Cardiac muscle cell (in vitro differentiated cells and primary cell): ENCODE measurements at regions not wholly inside any gene's neighbourhood (a gene's known extent, or its start where the extent isn't known, plus 50 kb on each side); places are given as distances from the start of the nearest gene placed in this dataset.

ENCODE experiments used
- DNase-seq, 2 donors: peaks; one replicate each; pipeline versions ENCODE4 v3.0.0 to v3.0.0-alpha.2; 2010 to 2017; ENCODE audit warnings: low read depth in 1 of 2, low spot score in 1 of 2
- H3K27ac ChIP-seq: fragments of 200-600 bp; sonication (generic); 2 replicates; pipeline ENCODE4 v1.5.1; 2016
- H3K27me3 ChIP-seq: fragments of 200-600 bp; sonication (generic); 2 replicates; pipeline ENCODE4 v1.6.0; 2016; ENCODE audit warnings: control low read depth
- H3K36me3 ChIP-seq: fragments of 200-600 bp; sonication (generic); 2 replicates; pipeline ENCODE4 v1.5.1; 2016; ENCODE audit warnings: control low read depth
- H3K4me1 ChIP-seq: fragments of 200-600 bp; sonication (generic); 2 replicates; pipeline ENCODE4 v1.8.1; 2017; ENCODE audit warnings: low read depth, mild to moderate bottlenecking, mixed run types
- H3K4me3 ChIP-seq: fragments of 200-600 bp; sonication (generic); 2 replicates; pipeline ENCODE4 v1.5.1; 2016; ENCODE audit warnings: mild to moderate bottlenecking
- H3K9me3 ChIP-seq: fragments of 200-600 bp; sonication (generic); 2 replicates; pipeline ENCODE4 v1.5.1; 2017; ENCODE audit warnings: low read depth, mild to moderate bottlenecking, control low read depth
- TF ChIP-seq, protein P1 (sequence below): IDR thresholded peaks from 2 replicates; pipeline ENCODE4 v1.5.1; 2012; ENCODE audit warnings: low read depth, mild to moderate bottlenecking, low read length

- Histone ChIP-seq H3K9me3 (no peaks in the 10 kb centered on the region), H3K27ac (no peak overlapping the region), H3K36me3 (no peaks in the 10 kb centered on the region), H3K27me3 (peaks cover 7% of the 10 kb centered on the region), H3K4me3 (no peak overlapping the region), H3K4me1 (no peaks in the 10 kb centered on the region)
- TF ChIP-seq, protein P1, sequence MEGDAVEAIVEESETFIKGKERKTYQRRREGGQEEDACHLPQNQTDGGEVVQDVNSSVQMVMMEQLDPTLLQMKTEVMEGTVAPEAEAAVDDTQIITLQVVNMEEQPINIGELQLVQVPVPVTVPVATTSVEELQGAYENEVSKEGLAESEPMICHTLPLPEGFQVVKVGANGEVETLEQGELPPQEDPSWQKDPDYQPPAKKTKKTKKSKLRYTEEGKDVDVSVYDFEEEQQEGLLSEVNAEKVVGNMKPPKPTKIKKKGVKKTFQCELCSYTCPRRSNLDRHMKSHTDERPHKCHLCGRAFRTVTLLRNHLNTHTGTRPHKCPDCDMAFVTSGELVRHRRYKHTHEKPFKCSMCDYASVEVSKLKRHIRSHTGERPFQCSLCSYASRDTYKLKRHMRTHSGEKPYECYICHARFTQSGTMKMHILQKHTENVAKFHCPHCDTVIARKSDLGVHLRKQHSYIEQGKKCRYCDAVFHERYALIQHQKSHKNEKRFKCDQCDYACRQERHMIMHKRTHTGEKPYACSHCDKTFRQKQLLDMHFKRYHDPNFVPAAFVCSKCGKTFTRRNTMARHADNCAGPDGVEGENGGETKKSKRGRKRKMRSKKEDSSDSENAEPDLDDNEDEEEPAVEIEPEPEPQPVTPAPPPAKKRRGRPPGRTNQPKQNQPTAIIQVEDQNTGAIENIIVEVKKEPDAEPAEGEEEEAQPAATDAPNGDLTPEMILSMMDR = no peak
- no peak for DNase-seq
Observed at GRCh38 chr6:168887621-168888020, 366.0 kb downstream of the THBS2 start.

DNA sequence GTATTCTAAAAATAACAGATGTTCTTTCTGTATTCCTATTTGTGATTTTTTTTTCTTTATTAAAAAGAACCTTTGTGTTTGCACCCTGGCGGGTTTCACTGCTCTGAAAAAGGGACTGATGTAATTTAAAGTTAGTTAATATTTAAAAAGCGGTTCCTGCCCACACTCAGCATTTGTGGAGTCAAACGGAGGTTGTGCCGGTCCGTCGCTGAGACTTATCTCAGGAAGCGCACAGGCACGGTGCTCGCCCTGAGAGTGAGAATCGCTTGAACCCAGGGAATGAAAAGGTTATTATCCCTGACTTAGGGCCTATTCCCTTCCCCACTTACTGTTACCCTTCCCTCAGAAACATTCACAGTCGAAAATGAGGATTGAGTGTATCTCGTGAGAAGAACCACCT, 366.7 kb downstream of the THBS2 start:
- TF ChIP-seq, protein P1 = no peak
- no peaks in the 10 kb centered on the region for H3K9me3 ChIP-seq
- no peak overlapping the region for H3K27ac ChIP-seq
- no peak overlapping the region for H3K4me3 ChIP-seq
- no peak for DNase-seq
- no peaks in the 10 kb centered on the region for H3K4me1 ChIP-seq
- peaks cover 9% of the 10 kb centered on the region for H3K27me3 ChIP-seq
- H3K36me3 ChIP-seq = no peaks in the 10 kb centered on the region

DNA sequence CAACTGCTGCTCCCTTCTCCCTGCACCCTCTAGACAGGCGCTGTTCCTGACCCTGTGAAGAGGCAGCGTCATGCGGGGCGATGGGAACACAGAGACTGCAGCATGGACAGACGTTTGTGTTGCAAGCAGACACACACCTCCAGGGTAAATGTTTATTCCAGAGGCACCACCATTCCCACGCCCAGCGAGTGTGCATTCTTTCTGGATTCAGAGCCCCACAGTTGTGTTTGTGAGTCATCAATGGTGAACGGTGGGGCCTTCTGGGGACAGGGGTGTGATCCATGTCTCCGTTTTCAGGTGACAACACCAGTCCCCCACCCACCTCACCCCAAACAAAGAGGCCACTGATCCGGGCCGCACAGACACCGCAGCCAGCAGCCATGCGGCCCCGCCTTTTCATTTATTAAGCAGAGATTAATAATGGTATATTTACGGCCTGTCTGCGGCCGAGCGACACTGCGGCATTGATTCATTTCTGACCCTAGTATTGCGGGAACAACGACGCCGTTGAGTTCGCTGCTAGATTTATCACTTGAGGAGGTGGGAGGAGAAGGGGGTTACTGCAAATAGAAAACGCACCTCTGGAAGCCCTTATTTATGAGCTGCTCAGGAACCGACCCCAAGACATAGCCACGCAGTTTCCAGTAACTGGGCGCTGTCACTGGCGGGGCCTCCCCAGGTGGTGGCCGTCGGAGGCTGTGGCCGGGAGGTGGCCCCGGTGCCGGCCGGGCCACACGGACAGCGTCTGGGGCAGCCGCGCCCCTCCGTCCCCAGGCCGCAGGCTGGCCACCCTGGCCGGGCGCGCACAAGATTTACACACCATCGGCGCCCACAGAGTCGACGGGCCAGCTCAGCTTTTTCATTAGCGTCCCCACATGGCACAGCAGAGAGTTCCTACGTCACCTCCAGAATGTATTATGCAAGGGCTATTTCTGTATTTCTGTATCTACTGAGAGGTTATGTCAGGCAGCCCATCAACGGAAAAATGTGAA, 367.6 kb downstream of the THBS2 start:
- no peak for DNase-seq
- peaks cover 9% of the 10 kb centered on the region for H3K27me3 ChIP-seq
- H3K27ac ChIP-seq = no peak overlapping the region
- TF ChIP-seq, protein P1 = no peak
- H3K36me3 ChIP-seq = no peaks in the 10 kb centered on the region
- H3K4me3 ChIP-seq = no peak overlapping the region
- no peaks in the 10 kb centered on the region for H3K4me1 ChIP-seq
- H3K9me3 ChIP-seq = no peaks in the 10 kb centered on the region

DNA sequence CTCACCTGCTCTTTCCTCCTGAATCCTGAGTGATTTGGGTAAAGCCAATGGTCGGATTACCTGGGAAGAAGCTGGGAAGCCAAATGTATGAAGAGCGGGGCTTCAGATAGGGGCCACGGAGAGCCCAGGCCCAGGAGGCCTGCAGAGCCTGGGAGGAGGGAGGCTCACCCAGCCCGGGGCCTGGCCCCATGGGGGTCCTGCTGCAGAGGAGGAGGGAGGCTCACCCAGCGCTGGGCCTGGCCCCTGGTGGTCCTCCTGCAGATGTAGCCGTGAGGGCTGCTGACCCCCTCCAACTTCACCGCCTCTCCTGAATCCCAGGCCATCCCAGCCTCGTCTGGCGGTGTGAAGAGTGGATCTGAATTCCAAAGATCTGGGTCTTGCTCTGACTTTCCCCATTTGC, 368.4 kb downstream of the THBS2 start:
- Histone ChIP-seq H3K36me3 (no peaks in the 10 kb centered on the region), H3K9me3 (no peaks in the 10 kb centered on the region), H3K4me3 (no peak overlapping the region), H3K4me1 (no peaks in the 10 kb centered on the region), H3K27ac (no peak overlapping the region), H3K27me3 (peaks cover 9% of the 10 kb centered on the region)
- TF ChIP-seq, protein P1 = no peak
- DNase-seq = no peak

DNA sequence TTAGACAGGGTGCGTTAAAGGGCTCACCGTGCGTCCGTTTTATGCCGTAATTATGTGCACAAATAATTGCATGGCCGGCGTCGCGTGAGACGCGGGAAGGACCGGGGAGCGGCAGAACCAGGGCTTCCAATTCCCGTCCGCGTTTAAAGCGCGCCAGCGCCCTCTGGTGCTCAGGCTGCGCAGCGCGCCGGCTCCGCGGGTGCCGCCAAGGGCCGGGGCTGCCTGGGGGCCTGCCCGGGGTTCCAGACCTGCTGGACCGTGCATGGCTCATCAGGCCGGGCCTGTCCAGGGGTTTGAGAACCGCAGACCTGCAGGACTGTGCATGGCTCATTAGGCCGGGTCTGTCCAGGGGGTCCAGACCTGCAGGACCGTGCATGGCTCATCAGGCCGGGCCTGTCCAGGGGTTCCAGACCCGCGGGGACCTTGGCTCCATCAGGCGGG, 369.0 kb downstream of the THBS2 start:
- H3K4me1 ChIP-seq = no peaks in the 10 kb centered on the region
- no peaks in the 10 kb centered on the region for H3K9me3 ChIP-seq
- peak; percentile 63 to 72 for DNase-seq
- no peak overlapping the region for H3K27ac ChIP-seq
- H3K27me3 ChIP-seq = peaks cover 9% of the 10 kb centered on the region
- TF ChIP-seq, protein P1 = peak; percentile 93
- no peak overlapping the region for H3K4me3 ChIP-seq
- no peaks in the 10 kb centered on the region for H3K36me3 ChIP-seq
